Karpas-422 (cell line): ENCODE measurements at regions not wholly inside any gene's neighbourhood (a gene's known extent, or its start where the extent isn't known, plus 50 kb on each side); places are given as distances from the start of the nearest gene placed in this dataset.

ENCODE experiments used
- DNase-seq: peaks from one replicate; pipeline ENCODE4 v3.0.0-alpha.2; 2015
- H2AFZ ChIP-seq: fragments of 200-600 bp; sonication (generic); 2 replicates; pipeline ENCODE4 v1.6.1; 2014; ENCODE audit warnings: antibody characterized with exemption, low read length, mixed read lengths
- H3K27ac ChIP-seq: fragments of 200-600 bp; sonication (generic); 2 replicates; pipeline ENCODE4 v1.5.1; 2014; ENCODE audit warnings: mild to moderate bottlenecking, low read length, moderate library complexity
- H3K27me3 ChIP-seq: fragments of 200-600 bp; sonication (generic); 2 replicates; pipeline ENCODE4 v1.6.1; 2014; ENCODE audit warnings: low read length, mixed read lengths
- H3K36me3 ChIP-seq: fragments of 200-600 bp; sonication (generic); 2 replicates; pipeline ENCODE4 v1.6.1; 2014; ENCODE audit warnings: low read length, mixed read lengths; ENCODE audit not compliant: insufficient read depth
- H3K4me1 ChIP-seq: fragments of 200-600 bp; sonication (generic); 2 replicates; pipeline ENCODE4 v1.6.1; 2014; ENCODE audit warnings: mild to moderate bottlenecking, low read length, mixed read lengths
- H3K4me2 ChIP-seq: fragments of 200-600 bp; sonication (generic); 2 replicates; pipeline ENCODE4 v1.6.1; 2014; ENCODE audit warnings: low read length, low read depth, mild to moderate bottlenecking; ENCODE audit not compliant: poor library complexity, severe bottlenecking
- H3K4me3 ChIP-seq: fragments of 200-600 bp; sonication (generic); 2 replicates; pipeline ENCODE4 v1.5.1; 2014; ENCODE audit warnings: mild to moderate bottlenecking, antibody characterized with exemption, low read length, mixed read lengths
- H3K79me2 ChIP-seq: fragments of 200-600 bp; sonication (generic); 2 replicates; pipeline ENCODE4 v1.6.1; 2014; ENCODE audit warnings: mild to moderate bottlenecking, low read length, mixed read lengths
- H3K9ac ChIP-seq: fragments of 200-600 bp; sonication (generic); 2 replicates; pipeline ENCODE4 v1.6.0; 2014; ENCODE audit warnings: low read length
- H3K9me2 ChIP-seq: fragments of 200-600 bp; sonication (generic), shearing (Covaris generic); replicated peaks from 2 replicates; pipeline ENCODE4 v1.6.0; 2014; ENCODE audit warnings: mild to moderate bottlenecking, low read length, moderate library complexity; ENCODE audit not compliant: insufficient read depth
- H3K9me3 ChIP-seq: fragments of 300-700, 200-600 bp; sonication (generic); 2 replicates; pipeline ENCODE4 v1.6.1; 2014; ENCODE audit warnings: low read length, mixed read lengths
- H4K20me1 ChIP-seq: fragments of 200-600 bp; sonication (generic); 2 replicates; pipeline ENCODE4 v1.6.1; 2014; ENCODE audit warnings: mild to moderate bottlenecking, antibody characterized with exemption, low read length, low read depth; ENCODE audit not compliant: insufficient read depth

DNA sequence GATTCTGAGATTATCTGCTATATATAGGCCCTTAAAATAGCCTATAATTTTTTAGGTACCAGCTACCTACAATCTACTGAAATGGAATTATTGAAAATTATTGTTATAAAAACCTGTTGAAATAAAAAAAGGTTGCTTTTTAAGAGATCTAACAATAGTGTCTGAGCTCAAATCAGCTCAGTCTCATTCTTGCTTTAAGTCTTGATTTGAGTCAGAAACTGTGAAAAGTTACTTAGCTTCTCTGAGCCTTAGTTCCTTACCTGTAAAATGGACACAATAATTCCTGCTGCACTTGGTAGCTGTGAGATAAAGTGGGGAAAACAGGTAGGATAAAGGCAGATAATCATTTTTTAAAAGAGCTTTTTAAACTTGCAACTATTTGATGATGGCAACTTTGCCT, 118.8 kb upstream of the UBE2E2 start:
- no peaks in the 10 kb centered on the region for H3K9me3 ChIP-seq
- H4K20me1 ChIP-seq: no peaks in the 10 kb centered on the region
- no peak overlapping the region for H3K4me3 ChIP-seq
- no peaks in the 10 kb centered on the region for H3K36me3 ChIP-seq
- no peak for DNase-seq
- no peak overlapping the region for H3K27ac ChIP-seq
- no peaks in the 10 kb centered on the region for H3K79me2 ChIP-seq
- no peaks in the 10 kb centered on the region for H3K4me1 ChIP-seq
- H3K9me2 ChIP-seq: no peaks in the 10 kb centered on the region
- no peak overlapping the region for H3K9ac ChIP-seq
- H3K27me3 ChIP-seq: no peaks in the 10 kb centered on the region
- no peak overlapping the region for H2AFZ ChIP-seq
- H3K4me2 ChIP-seq: no peak overlapping the region

DNA sequence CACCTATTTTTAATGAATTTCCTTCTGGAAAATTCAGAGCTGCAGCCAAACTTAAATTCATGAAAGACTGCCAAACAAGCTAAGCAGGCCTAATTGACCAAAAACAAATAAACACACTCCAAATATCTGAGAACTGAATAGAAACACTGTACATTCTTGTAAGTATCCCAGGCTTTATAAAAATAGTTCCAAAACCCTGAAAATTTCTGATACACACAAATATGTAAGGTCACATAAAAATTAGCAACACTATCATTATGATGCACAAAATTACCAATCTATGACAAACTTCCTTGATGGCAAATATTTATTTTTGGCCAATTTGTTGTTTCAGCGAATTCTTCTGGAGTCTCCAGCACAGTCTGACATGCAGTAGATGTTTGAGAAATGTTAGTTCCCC, 117.9 kb upstream of the UBE2E2 start:
- no peaks in the 10 kb centered on the region for H3K9me3 ChIP-seq
- H3K4me1 ChIP-seq: no peaks in the 10 kb centered on the region
- DNase-seq: no peak
- H4K20me1 ChIP-seq: no peaks in the 10 kb centered on the region
- no peak overlapping the region for H3K4me3 ChIP-seq
- no peaks in the 10 kb centered on the region for H3K27me3 ChIP-seq
- no peak overlapping the region for H3K9ac ChIP-seq
- H3K79me2 ChIP-seq: no peaks in the 10 kb centered on the region
- H3K27ac ChIP-seq: no peak overlapping the region
- H3K36me3 ChIP-seq: no peaks in the 10 kb centered on the region
- H3K9me2 ChIP-seq: no peaks in the 10 kb centered on the region
- H2AFZ ChIP-seq: no peak overlapping the region
- no peak overlapping the region for H3K4me2 ChIP-seq

GRCh38 chr3:23086331-23086730, 116.8 kb upstream of the UBE2E2 start:
- H3K36me3 ChIP-seq: no peaks in the 10 kb centered on the region
- no peaks in the 10 kb centered on the region for H3K79me2 ChIP-seq
- no peak for DNase-seq
- H2AFZ ChIP-seq: no peak overlapping the region
- no peak overlapping the region for H3K9ac ChIP-seq
- no peaks in the 10 kb centered on the region for H3K9me3 ChIP-seq
- no peaks in the 10 kb centered on the region for H3K4me1 ChIP-seq
- H3K27me3 ChIP-seq: no peaks in the 10 kb centered on the region
- no peaks in the 10 kb centered on the region for H4K20me1 ChIP-seq
- no peak overlapping the region for H3K4me3 ChIP-seq
- no peak overlapping the region for H3K27ac ChIP-seq
- no peaks in the 10 kb centered on the region for H3K9me2 ChIP-seq
- no peak overlapping the region for H3K4me2 ChIP-seq

DNA sequence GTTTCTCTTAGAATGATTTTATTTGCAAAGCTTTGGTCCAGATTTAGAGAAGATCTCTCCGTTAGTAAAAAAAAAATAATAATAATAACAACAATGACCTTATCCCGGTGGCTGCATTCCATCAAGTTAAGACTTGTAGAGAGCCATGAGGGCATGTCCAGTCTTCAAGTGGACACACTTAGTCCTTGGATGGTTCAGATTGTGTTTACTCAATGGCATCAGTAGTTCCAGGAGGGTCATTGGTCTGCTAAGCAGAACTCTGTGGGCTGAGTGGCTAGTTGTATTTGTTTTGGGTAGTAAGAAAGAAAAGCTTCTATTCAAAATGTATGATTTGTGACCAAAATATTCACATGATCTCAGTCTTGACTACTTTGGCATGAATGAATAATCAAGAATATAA, 116.3 kb upstream of the UBE2E2 start:
- no peak overlapping the region for H3K27ac ChIP-seq
- H3K4me1 ChIP-seq: no peaks in the 10 kb centered on the region
- no peaks in the 10 kb centered on the region for H3K9me3 ChIP-seq
- no peak overlapping the region for H2AFZ ChIP-seq
- no peak for DNase-seq
- no peak overlapping the region for H3K4me2 ChIP-seq
- no peak overlapping the region for H3K4me3 ChIP-seq
- H4K20me1 ChIP-seq: no peaks in the 10 kb centered on the region
- no peaks in the 10 kb centered on the region for H3K9me2 ChIP-seq
- no peaks in the 10 kb centered on the region for H3K27me3 ChIP-seq
- H3K36me3 ChIP-seq: no peaks in the 10 kb centered on the region
- H3K9ac ChIP-seq: no peak overlapping the region
- H3K79me2 ChIP-seq: no peaks in the 10 kb centered on the region

- no peaks in the 10 kb centered on the region for H3K36me3 ChIP-seq
- H2AFZ ChIP-seq: no peak overlapping the region
- H3K4me1 ChIP-seq: no peaks in the 10 kb centered on the region
- H3K9ac ChIP-seq: no peak overlapping the region
- H3K4me2 ChIP-seq: no peak overlapping the region
- no peaks in the 10 kb centered on the region for H4K20me1 ChIP-seq
- no peaks in the 10 kb centered on the region for H3K9me3 ChIP-seq
- H3K27me3 ChIP-seq: no peaks in the 10 kb centered on the region
- H3K4me3 ChIP-seq: no peak overlapping the region
- H3K9me2 ChIP-seq: no peaks in the 10 kb centered on the region
- no peak overlapping the region for H3K27ac ChIP-seq
- no peak for DNase-seq
- H3K79me2 ChIP-seq: no peaks in the 10 kb centered on the region
Observed at GRCh38 chr3:23094412-23094811, 108.7 kb upstream of the UBE2E2 start.

DNA sequence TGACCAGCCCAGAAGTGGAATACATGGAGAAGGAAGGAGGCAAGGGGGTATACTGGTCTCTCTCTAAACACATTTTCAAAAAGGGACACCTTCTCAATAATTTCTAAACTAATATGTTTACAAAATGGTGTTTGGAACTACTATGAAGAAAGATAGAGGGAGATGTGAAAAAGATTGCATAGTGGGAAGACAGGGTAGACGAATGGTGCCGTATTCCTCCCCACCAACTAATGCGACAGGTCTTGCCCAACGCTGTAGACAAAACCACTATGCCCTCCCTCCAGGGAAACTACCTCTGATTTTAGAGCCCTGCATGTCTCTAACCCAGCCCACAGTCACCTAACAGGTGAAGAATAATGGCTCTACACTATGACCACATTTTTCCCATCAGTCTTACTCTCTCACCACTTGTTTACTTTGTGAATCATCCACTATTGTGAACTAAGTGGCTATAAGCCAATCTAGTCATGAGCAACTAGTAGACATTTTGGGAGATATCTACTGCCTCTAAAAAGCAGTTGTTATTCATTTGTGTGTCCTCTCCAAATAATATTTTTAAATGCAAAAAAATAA, 108.2 kb upstream of the UBE2E2 start:
- Histone ChIP-seq H3K4me3 (no peak overlapping the region), H3K79me2 (no peaks in the 10 kb centered on the region), H4K20me1 (no peaks in the 10 kb centered on the region), H3K36me3 (no peaks in the 10 kb centered on the region), H3K9me3 (no peaks in the 10 kb centered on the region), H3K4me2 (no peak overlapping the region), H3K27me3 (no peaks in the 10 kb centered on the region), H3K4me1 (no peaks in the 10 kb centered on the region), H3K27ac (no peak overlapping the region), H2AFZ (no peak overlapping the region), H3K9me2 (no peaks in the 10 kb centered on the region), H3K9ac (no peak overlapping the region)
- DNase-seq: no peak

DNA sequence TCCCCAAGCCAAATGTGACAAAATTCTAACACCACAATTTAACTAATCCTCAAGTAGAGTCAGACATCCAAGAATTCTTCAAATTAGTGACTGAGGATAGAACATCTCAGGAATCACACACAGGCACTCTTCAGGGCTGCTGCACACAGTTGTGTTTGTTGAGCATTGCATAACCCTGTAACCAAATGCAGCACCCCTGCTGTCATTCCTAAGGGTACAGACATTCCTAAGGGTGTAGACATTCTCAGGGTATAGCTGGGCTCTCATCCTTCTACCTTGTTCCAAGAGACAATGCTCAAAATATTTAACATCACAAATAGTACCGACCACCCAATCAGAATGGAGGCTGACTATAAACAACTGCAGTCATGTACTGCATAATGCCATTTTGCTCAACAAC, 107.1 kb upstream of the UBE2E2 start:
- no peaks in the 10 kb centered on the region for H4K20me1 ChIP-seq
- H3K36me3 ChIP-seq: no peaks in the 10 kb centered on the region
- no peaks in the 10 kb centered on the region for H3K79me2 ChIP-seq
- no peaks in the 10 kb centered on the region for H3K9me2 ChIP-seq
- no peaks in the 10 kb centered on the region for H3K27me3 ChIP-seq
- DNase-seq: no peak
- no peaks in the 10 kb centered on the region for H3K9me3 ChIP-seq
- no peak overlapping the region for H3K9ac ChIP-seq
- H3K4me3 ChIP-seq: no peak overlapping the region
- no peak overlapping the region for H3K27ac ChIP-seq
- no peaks in the 10 kb centered on the region for H3K4me1 ChIP-seq
- H2AFZ ChIP-seq: no peak overlapping the region
- H3K4me2 ChIP-seq: no peak overlapping the region

DNA sequence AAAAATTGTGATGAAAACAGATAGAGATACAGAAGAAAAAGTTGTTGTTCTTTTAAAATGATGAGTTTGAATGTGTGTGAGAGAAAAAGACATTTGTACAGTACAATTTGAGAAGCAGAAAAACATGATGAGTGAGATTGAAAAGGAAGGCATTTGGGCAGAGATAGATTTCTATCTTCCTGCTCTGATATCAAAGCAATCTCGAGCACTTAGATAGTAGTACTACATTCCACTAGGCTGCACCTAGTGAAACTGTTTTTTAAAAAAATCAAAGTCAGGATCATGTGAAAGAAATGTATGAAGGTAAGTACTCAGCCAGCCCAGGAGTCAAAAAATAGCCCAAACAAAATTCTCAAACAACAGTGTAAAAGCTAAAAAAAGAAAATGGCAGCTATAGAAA, 104.1 kb upstream of the UBE2E2 start:
- Histone ChIP-seq H3K79me2 (no peaks in the 10 kb centered on the region), H3K9ac (no peak overlapping the region), H4K20me1 (no peaks in the 10 kb centered on the region), H3K4me2 (no peak overlapping the region), H3K27me3 (no peaks in the 10 kb centered on the region), H3K4me1 (no peaks in the 10 kb centered on the region), H3K9me3 (no peaks in the 10 kb centered on the region), H3K9me2 (no peaks in the 10 kb centered on the region), H3K4me3 (no peak overlapping the region), H2AFZ (no peak overlapping the region), H3K27ac (no peak overlapping the region), H3K36me3 (no peaks in the 10 kb centered on the region)
- DNase-seq: no peak

DNA sequence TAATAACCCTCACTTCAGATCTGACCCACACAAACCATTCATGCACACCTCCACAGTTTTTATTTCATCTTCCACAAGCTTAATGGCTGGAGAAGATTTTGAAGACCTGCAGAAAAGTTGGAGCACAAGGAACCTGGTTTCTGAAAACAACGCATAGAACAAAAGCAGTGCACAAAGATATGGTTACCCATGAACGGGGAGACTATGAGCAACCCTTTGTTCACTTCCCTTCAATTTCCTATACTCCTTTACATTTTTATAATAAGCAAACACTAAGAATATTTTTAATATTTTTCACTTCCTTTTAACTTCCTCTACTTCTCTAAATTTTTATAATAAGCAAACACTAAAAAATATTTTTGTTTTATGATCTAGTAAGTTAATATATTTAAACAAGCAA, 103.5 kb upstream of the UBE2E2 start:
- no peaks in the 10 kb centered on the region for H3K79me2 ChIP-seq
- no peak overlapping the region for H3K27ac ChIP-seq
- H3K4me3 ChIP-seq: no peak overlapping the region
- H3K4me2 ChIP-seq: no peak overlapping the region
- DNase-seq: no peak
- H3K27me3 ChIP-seq: no peaks in the 10 kb centered on the region
- H2AFZ ChIP-seq: no peak overlapping the region
- H4K20me1 ChIP-seq: no peaks in the 10 kb centered on the region
- H3K4me1 ChIP-seq: no peaks in the 10 kb centered on the region
- H3K9ac ChIP-seq: no peak overlapping the region
- H3K9me2 ChIP-seq: no peaks in the 10 kb centered on the region
- H3K9me3 ChIP-seq: no peaks in the 10 kb centered on the region
- H3K36me3 ChIP-seq: no peaks in the 10 kb centered on the region
